SH-SY5Y (cell line): ENCODE measurements at regions not wholly inside any gene's neighbourhood (a gene's known extent, or its start where the extent isn't known, plus 50 kb on each side); places are given as distances from the start of the nearest gene placed in this dataset.

Source experiments
- GATA2 ChIP-seq: IDR thresholded peaks from 2 replicates; pipeline ENCODE4 v1.6.1; 2011; ENCODE audit warnings: mild to moderate bottlenecking, low read depth, low read length
- GATA3 ChIP-seq: IDR thresholded peaks from 2 replicates; pipeline ENCODE4 v1.6.1; 2011; ENCODE audit warnings: low read depth, mild to moderate bottlenecking, low read length, moderate library complexity

GRCh38 chr7:49396229-49396628, 377.2 kb upstream of the VWC2 start:
- TF ChIP-seq GATA3 (no peak), GATA2 (no peak)
